ENCODE measurements at regions not wholly inside any gene's neighbourhood (a gene's known extent, or its start where the extent isn't known, plus 50 kb on each side); places are given as distances from the start of the nearest gene placed in this dataset.

- Histone ChIP-seq H3K27ac (no peak overlapping the region), H3K4me3 (no peak overlapping the region), H3K27me3 (no peaks in the 10 kb centered on the region), H3K9me3 (no peaks in the 10 kb centered on the region), H3K36me3 (ENCODE audit: low read depth, missing control alignments) (no peaks in the 10 kb centered on the region), H3K4me1 (no peaks in the 10 kb centered on the region)
- WGBS, 2 donors: 73 to 75% methylated on average over 7 of the region's 7 CpGs
- intact Hi-C loops (cut with DNase I; ENCODE audit: low total_unique reads): no loop called here
- no peak for DNase-seq
- TF ChIP-seq, protein P1, sequence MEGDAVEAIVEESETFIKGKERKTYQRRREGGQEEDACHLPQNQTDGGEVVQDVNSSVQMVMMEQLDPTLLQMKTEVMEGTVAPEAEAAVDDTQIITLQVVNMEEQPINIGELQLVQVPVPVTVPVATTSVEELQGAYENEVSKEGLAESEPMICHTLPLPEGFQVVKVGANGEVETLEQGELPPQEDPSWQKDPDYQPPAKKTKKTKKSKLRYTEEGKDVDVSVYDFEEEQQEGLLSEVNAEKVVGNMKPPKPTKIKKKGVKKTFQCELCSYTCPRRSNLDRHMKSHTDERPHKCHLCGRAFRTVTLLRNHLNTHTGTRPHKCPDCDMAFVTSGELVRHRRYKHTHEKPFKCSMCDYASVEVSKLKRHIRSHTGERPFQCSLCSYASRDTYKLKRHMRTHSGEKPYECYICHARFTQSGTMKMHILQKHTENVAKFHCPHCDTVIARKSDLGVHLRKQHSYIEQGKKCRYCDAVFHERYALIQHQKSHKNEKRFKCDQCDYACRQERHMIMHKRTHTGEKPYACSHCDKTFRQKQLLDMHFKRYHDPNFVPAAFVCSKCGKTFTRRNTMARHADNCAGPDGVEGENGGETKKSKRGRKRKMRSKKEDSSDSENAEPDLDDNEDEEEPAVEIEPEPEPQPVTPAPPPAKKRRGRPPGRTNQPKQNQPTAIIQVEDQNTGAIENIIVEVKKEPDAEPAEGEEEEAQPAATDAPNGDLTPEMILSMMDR (IDR thresholded peaks at IDR 0.05): no peak
- no peak for TF ChIP-seq POLR2A (IDR thresholded peaks at IDR 0.05)
Observed at GRCh38 chr9:19512103-19512832, 103.5 kb downstream of the ACER2 start.

DNA sequence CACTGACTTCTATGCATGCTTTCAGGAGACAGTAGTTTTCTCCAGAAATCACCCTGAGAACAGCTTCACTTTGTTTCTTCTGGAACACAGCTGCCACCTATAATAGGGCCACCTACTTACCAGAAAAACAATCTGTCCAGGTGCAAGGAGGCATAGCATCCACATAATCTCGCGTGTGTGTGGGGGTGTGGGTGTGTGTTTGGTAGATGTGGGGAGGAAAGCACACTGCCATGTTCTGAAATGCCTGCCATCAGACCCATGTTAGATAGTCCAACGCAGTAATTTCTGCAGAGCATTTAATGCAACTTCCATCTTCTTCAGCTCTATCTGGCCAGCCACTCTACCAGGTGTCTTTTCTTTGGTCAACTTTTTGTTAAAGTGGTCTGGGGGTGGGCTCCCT, 102.9 kb downstream of the ACER2 start:
- Histone ChIP-seq H3K27me3 (no peaks in the 10 kb centered on the region), H3K36me3 (ENCODE audit: low read depth, missing control alignments) (no peaks in the 10 kb centered on the region), H3K4me1 (no peaks in the 10 kb centered on the region), H3K4me3 (no peak overlapping the region), H3K9me3 (no peaks in the 10 kb centered on the region), H3K27ac (no peak overlapping the region)
- TF ChIP-seq POLR2A (IDR thresholded peaks at IDR 0.05): no peak
- TF ChIP-seq, protein P1 (IDR thresholded peaks at IDR 0.05): no peak
- WGBS, 2 donors: 83 to 89% methylated on average over 3 of the region's 3 CpGs
- no peak for DNase-seq
- intact Hi-C loops (cut with DNase I; ENCODE audit: low total_unique reads): no loop called here

GRCh38 chr9:19510907-19511306, 102.1 kb downstream of the ACER2 start:
- 81 to 95% methylated on average over 4 of the region's 4 CpGs for WGBS, 2 donors
- H3K9me3 ChIP-seq: no peaks in the 10 kb centered on the region
- TF ChIP-seq, protein P1 (IDR thresholded peaks at IDR 0.05): no peak
- TF ChIP-seq POLR2A (IDR thresholded peaks at IDR 0.05): no peak
- DNase-seq: no peak
- no peak overlapping the region for H3K4me3 ChIP-seq
- H3K27me3 ChIP-seq: no peaks in the 10 kb centered on the region
- H3K4me1 ChIP-seq: no peaks in the 10 kb centered on the region
- intact Hi-C loops (cut with DNase I; ENCODE audit: low total_unique reads): no loop called here
- H3K36me3 ChIP-seq (ENCODE audit: low read depth, missing control alignments): no peaks in the 10 kb centered on the region
- H3K27ac ChIP-seq: no peak overlapping the region
